ENCODE measurements at regions not wholly inside any gene's neighbourhood (a gene's known extent, or its start where the extent isn't known, plus 50 kb on each side); places are given as distances from the start of the nearest gene placed in this dataset.

DNA sequence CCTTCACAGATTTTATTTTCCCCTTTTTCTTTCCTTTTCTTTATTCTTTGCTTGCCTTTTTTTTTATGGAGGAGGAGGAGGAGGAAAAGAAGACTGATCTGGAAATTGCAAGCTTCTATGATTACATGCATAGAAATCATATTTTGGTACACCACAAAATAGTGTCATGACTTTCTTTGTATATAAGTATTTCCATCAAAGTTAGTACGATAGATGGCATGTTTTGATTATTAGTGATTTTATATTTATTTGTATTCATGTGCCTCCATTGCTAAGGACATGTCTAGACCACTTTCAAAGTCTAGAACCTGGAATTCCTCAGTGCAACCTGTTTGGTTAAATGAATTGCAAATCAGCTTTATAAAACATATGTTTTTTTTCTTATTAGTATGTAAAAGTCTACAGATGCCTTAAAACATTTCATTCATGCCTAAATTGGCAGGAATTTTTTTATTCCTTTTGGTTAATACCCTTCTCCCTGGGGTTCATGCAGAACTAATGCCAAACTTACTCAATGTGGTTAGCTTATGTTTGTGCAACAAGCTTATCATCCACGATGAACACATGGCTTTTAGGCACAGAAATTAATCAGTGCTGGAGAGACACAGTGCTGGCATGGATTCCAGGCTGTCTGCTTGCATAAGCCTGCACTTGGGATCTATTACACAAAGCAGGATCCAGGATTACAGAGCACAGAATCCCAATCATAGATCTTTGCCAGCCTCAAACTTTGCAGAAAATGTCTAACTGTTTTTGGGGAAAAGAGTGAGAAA lies 213.1 kb downstream of the CHRM2 start:
- TF ChIP-seq, protein P1, sequence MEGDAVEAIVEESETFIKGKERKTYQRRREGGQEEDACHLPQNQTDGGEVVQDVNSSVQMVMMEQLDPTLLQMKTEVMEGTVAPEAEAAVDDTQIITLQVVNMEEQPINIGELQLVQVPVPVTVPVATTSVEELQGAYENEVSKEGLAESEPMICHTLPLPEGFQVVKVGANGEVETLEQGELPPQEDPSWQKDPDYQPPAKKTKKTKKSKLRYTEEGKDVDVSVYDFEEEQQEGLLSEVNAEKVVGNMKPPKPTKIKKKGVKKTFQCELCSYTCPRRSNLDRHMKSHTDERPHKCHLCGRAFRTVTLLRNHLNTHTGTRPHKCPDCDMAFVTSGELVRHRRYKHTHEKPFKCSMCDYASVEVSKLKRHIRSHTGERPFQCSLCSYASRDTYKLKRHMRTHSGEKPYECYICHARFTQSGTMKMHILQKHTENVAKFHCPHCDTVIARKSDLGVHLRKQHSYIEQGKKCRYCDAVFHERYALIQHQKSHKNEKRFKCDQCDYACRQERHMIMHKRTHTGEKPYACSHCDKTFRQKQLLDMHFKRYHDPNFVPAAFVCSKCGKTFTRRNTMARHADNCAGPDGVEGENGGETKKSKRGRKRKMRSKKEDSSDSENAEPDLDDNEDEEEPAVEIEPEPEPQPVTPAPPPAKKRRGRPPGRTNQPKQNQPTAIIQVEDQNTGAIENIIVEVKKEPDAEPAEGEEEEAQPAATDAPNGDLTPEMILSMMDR (IDR thresholded peaks at IDR 0.05) = no peak
- no peak for TF ChIP-seq EZH2phosphoT487 (IDR thresholded peaks at IDR 0.05)
- no peak for TF ChIP-seq EZH2 (IDR thresholded peaks at IDR 0.05)
